H1 (cell line): ENCODE measurements at regions not wholly inside any gene's neighbourhood (a gene's known extent, or its start where the extent isn't known, plus 50 kb on each side); places are given as distances from the start of the nearest gene placed in this dataset.

Source experiments
- CTCF ChIA-PET: fragments of 300-600 bp; sonication (Branson Sonifier 250); formaldehyde crosslinking; loops from one replicate; lab custom pipeline; 2021; ENCODE audit not compliant: partially characterized antibody; lab: Charles Lee
- POLR2A ChIA-PET: fragments of 300-600 bp; sonication (Branson Sonifier 250); formaldehyde crosslinking; loops from one replicate; lab custom pipeline; 2021; ENCODE audit warnings: inconsistent platforms; ENCODE audit not compliant: partially characterized antibody; lab: Charles Lee
- DNase-seq, 2 experiments: peaks; one replicate each; pipeline versions ENCODE4 v3.0.0 to v3.0.0-alpha.2; 2010 to 2022; ENCODE audit warnings: low spot score in 2 of 2, low read depth in 1 of 2, mixed read lengths in 1 of 2
- FAIRE-seq: peaks from 2 replicates; lab custom pipeline; 2011; peaks lifted over from hg19 to GRCh38; lab: Jason Lieb, UNC
- H2AFZ ChIP-seq: 2 replicates; pipeline ENCODE4 v1.8.1; 2012; ENCODE audit warnings: low read length, inconsistent platforms
- H2AK5ac ChIP-seq: 2 replicates; pipeline ENCODE4 v1.6.1; 2013; ENCODE audit warnings: low read depth, low read length
- H2BK120ac ChIP-seq: replicated peaks from 2 replicates; pipeline ENCODE3; 2013; ENCODE audit warnings: low read depth, low read length, inconsistent platforms
- H2BK12ac ChIP-seq: 2 replicates; pipeline ENCODE4 v1.6.1; 2013; ENCODE audit warnings: low read depth, low read length
- H2BK15ac ChIP-seq: 2 replicates; pipeline ENCODE4 v1.6.1; 2013; ENCODE audit warnings: low read length
- H2BK20ac ChIP-seq: 2 replicates; pipeline ENCODE4 v1.6.1; 2013; ENCODE audit warnings: low read length
- H2BK5ac ChIP-seq: 2 replicates; pipeline ENCODE4 v1.6.1; 2013; ENCODE audit warnings: low read depth, low read length
- H3K14ac ChIP-seq: 2 replicates; pipeline ENCODE4 v1.6.1; 2013; ENCODE audit warnings: inconsistent platforms; ENCODE audit not compliant: insufficient read length
- H3K18ac ChIP-seq: 2 replicates; pipeline ENCODE4 v1.6.1; 2013; ENCODE audit warnings: low read length; ENCODE audit errors: extremely low read depth
- H3K23ac ChIP-seq: 2 replicates; pipeline ENCODE4 v1.6.1; 2013; ENCODE audit warnings: inconsistent platforms; ENCODE audit not compliant: insufficient read length
- H3K23me2 ChIP-seq: 2 replicates; pipeline ENCODE4 v1.6.1; 2013; ENCODE audit warnings: low read depth, low read length
- H3K27ac ChIP-seq: 2 replicates; pipeline ENCODE4 v1.6.1; 2011; ENCODE audit warnings: low read depth, low read length, inconsistent platforms
- H3K27me3 ChIP-seq, 4 experiments: replicated peaks in 1 of 4; 1 replicate in 1 of 4; 2 replicates in 3 of 4; pipeline versions ENCODE4 v1.6.1 to v1.8.1; 2011 to 2013; ENCODE audit warnings: low read length in 3 of 4, mild to moderate bottlenecking in 3 of 4, inconsistent platforms in 2 of 4, mixed read lengths in 2 of 4, moderate library complexity in 1 of 4; ENCODE audit not compliant: control insufficient read depth in 3 of 4, insufficient read depth in 3 of 4; ENCODE audit errors: extremely low read depth in 1 of 4
- H3K36me3 ChIP-seq, 4 experiments: 2 replicates each; pipeline versions ENCODE4 v1.6.1 to v1.8.1; 2011 to 2013; ENCODE audit warnings: mild to moderate bottlenecking in 4 of 4, low read length in 3 of 4, moderate library complexity in 2 of 4, control low read depth in 1 of 4, inconsistent platforms in 1 of 4; ENCODE audit not compliant: insufficient read depth in 4 of 4, control insufficient read depth in 2 of 4
- H3K4ac ChIP-seq: replicated peaks from 2 replicates; pipeline ENCODE3; 2013; ENCODE audit warnings: low read length, low read depth, mixed read lengths, inconsistent platforms; ENCODE audit not compliant: insufficient read length
- H3K4me1 ChIP-seq, 4 experiments: replicated peaks in 1 of 4; 1 replicate in 1 of 4; 2 replicates in 3 of 4; pipeline versions ENCODE4 v1.6.1 to v1.8.1; 2011 to 2013; ENCODE audit warnings: low read length in 3 of 4, inconsistent platforms in 2 of 4, mixed read lengths in 1 of 4; ENCODE audit not compliant: insufficient read depth in 4 of 4, control insufficient read depth in 3 of 4
- H3K4me2 ChIP-seq, 2 experiments: 2 replicates each; pipeline versions ENCODE4 v1.6.1 to v1.8.1; 2011 to 2013; ENCODE audit warnings: low read depth in 2 of 2, low read length in 2 of 2, control low read depth in 1 of 2, inconsistent platforms in 1 of 2, mild to moderate bottlenecking in 1 of 2; ENCODE audit not compliant: insufficient read depth in 1 of 2
- H3K4me3 ChIP-seq, 4 experiments: fragments of 200-600, 300-600 bp in 1 of 4; sonication (generic), shearing (Covaris generic), sonication (Bioruptor Twin) in 1 of 4; 2 replicates each; pipeline versions ENCODE4 v1.5.1 to v1.8.1; 2011 to 2016; ENCODE audit warnings: low read length in 4 of 4, low read depth in 3 of 4, control low read depth in 2 of 4, inconsistent platforms in 2 of 4, mild to moderate bottlenecking in 2 of 4, mixed read lengths in 1 of 4, moderate library complexity in 1 of 4; ENCODE audit not compliant: insufficient read depth in 2 of 4; ENCODE audit errors: extremely low read depth in 1 of 4
- H3K56ac ChIP-seq: replicated peaks from 2 replicates; pipeline ENCODE3; 2013; ENCODE audit warnings: low read depth, mild to moderate bottlenecking, mixed read lengths, low read length, inconsistent platforms; ENCODE audit not compliant: insufficient read length
- H3K79me1 ChIP-seq: 2 replicates; pipeline ENCODE4 v1.6.1; 2013; ENCODE audit warnings: low read depth, low read length, control low read depth
- H3K79me2 ChIP-seq, 2 experiments: 2 replicates each; pipeline versions ENCODE4 v1.6.1 to v1.8.1; 2012 to 2013; ENCODE audit warnings: low read length in 2 of 2, mild to moderate bottlenecking in 2 of 2, inconsistent platforms in 1 of 2; ENCODE audit not compliant: insufficient read depth in 2 of 2, control insufficient read depth in 1 of 2
- H3K9ac ChIP-seq, 4 experiments: replicated peaks in 1 of 4; 1 replicate in 1 of 4; 2 replicates in 3 of 4; pipeline versions ENCODE4 v1.6.1 to v1.8.1; 2011 to 2013; ENCODE audit warnings: low read depth in 3 of 4, low read length in 3 of 4, control low read depth in 2 of 4, mild to moderate bottlenecking in 2 of 4, moderate library complexity in 2 of 4, inconsistent platforms in 1 of 4; ENCODE audit errors: extremely low read depth in 1 of 4
- H3K9me3 ChIP-seq, 2 experiments: 2 replicates each; pipeline versions ENCODE4 v1.6.1 to v1.8.1; 2012 to 2013; ENCODE audit warnings: mild to moderate bottlenecking in 2 of 2, moderate library complexity in 2 of 2, control low read depth in 1 of 2, inconsistent platforms in 1 of 2, low read depth in 1 of 2, low read length in 1 of 2, mixed read lengths in 1 of 2; ENCODE audit not compliant: insufficient read depth in 2 of 2
- H4K20me1 ChIP-seq, 2 experiments: replicated peaks in 1 of 2; 2 replicates each; pipeline versions ENCODE3 to v1.8.1; 2011 to 2013; ENCODE audit warnings: inconsistent platforms in 2 of 2, low read length in 2 of 2, mild to moderate bottlenecking in 1 of 2; ENCODE audit not compliant: insufficient read depth in 2 of 2, control insufficient read depth in 1 of 2
- H4K5ac ChIP-seq: 2 replicates; pipeline ENCODE4 v1.6.1; 2013; ENCODE audit warnings: low read length, low read depth, mixed read lengths, inconsistent platforms; ENCODE audit not compliant: insufficient read length
- H4K8ac ChIP-seq: 2 replicates; pipeline ENCODE4 v1.8.0; 2013; ENCODE audit warnings: mild to moderate bottlenecking, moderate library complexity, low read length, inconsistent platforms; ENCODE audit not compliant: insufficient read depth; ENCODE audit errors: extremely low read depth
- H4K91ac ChIP-seq: replicated peaks from 2 replicates; pipeline ENCODE3; 2013; ENCODE audit warnings: low read length, mixed read lengths, inconsistent platforms; ENCODE audit not compliant: insufficient read length
- HDAC2 ChIP-seq, 2 experiments: fragments of 300-600 bp in 1 of 2; sonication (generic) in 1 of 2; IDR thresholded peaks; 2 replicates each; pipeline ENCODE4 v1.6.1; 2011 to 2012; ENCODE audit warnings: low read depth in 2 of 2, low read length in 2 of 2, mild to moderate bottlenecking in 2 of 2, moderate library complexity in 2 of 2, borderline replicate concordance in 1 of 2, inconsistent platforms in 1 of 2
- SIRT6 ChIP-seq: IDR thresholded peaks from one replicate; pipeline ENCODE4 v1.7.1; 2012; ENCODE audit warnings: low read length, inconsistent platforms
- SUZ12 ChIP-seq: fragments of 200-600 bp; sonication (generic); IDR thresholded peaks from 2 replicates; pipeline ENCODE4 v1.6.1; 2012; ENCODE audit warnings: mild to moderate bottlenecking, inconsistent platforms, low read length, moderate library complexity, mixed read lengths
- WGBS, 2 experiments: shearing (Covaris generic) in 1 of 2; methylation state at CpG; one replicate each; pipeline versions ENCODE4 v1.1.6 to v1.1.7; 2013 to 2015; ENCODE audit warnings: low lambda C conversion rate in 2 of 2, mixed read lengths in 2 of 2, inconsistent platforms in 1 of 2, low coverage in 1 of 2, missing lambda C conversion rate in 1 of 2; ENCODE audit not compliant: insufficient replicate concordance in 2 of 2, insufficient coverage in 1 of 2, insufficient read length in 1 of 2; ENCODE audit errors: extremely low coverage in 1 of 2, missing lambda C conversion rate in 1 of 2; 5-methylcytosine and 5-hydroxymethylcytosine counted together
- TF ChIP-seq, protein P1 (sequence below): IDR thresholded peaks from 2 replicates; pipeline ENCODE4 v1.6.1; 2011; ENCODE audit warnings: low read depth, mild to moderate bottlenecking, low read length; ENCODE audit not compliant: insufficient read depth

DNA sequence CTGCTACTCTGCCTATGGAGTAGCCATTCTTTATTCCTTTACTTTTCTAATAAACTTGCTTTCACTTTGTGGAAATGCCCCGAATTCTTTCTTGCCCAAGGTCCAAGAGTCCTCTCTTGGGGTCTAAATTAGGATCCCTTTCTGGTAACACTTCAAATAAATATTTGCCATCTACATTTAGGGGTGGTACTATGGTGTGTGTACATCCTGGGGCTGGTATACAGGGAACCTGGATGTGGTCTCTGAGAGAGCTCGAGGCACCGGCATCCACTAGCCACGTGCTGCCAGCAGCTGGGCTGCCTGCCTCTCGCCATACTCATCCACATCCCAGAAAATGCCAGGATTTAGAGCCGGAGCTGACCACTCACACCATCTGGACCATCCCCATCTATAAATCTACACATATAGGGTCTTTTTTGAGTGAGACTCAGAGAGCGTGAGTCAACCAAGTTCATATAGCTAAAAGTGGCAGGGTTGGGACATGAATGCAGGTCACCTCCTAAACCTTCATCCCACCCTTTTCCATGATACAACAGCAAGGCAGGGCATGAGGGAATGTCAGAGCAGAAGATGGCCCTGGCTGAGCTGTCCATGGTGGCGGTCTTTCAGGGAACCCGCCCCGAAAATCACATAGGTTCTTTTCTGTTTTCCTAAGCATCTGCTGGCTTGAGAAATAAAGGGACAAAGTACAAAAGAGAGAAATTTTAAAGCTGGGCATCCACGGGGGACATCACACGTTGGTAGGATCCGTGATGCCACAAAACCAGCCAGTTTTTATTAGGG lies 76.6 kb upstream of the F3 start:
- WGBS, 2 experiments, result 87% methylated on average over 13 of the region's 13 CpGs; no CpG with 5 or more reads in 1 of the 2 experiments

More for the DNA sequence above, 76.6 kb upstream of the F3 start:
- TF ChIP-seq SIRT6, result no peak
- TF ChIP-seq HDAC2 (IDR thresholded peaks at IDR 0.05; ENCODE audit: borderline replicate concordance in 1 of 2, low read depth in 2 of 2, low read length in 2 of 2), result no peak
- TF ChIP-seq SUZ12, result no peak
- TF ChIP-seq, protein P1, sequence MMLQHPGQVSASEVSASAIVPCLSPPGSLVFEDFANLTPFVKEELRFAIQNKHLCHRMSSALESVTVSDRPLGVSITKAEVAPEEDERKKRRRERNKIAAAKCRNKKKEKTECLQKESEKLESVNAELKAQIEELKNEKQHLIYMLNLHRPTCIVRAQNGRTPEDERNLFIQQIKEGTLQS, result no peak
- Histone ChIP-seq H3K56ac (no peak overlapping the region), H3K27me3 (peaks cover 0 to 7% (median 5%) of the 10 kb centered on the region in 4 experiments; a peak in 6 of 7 replicates), H4K8ac (no peak overlapping the region), H2AFZ (no peak overlapping the region), H2BK20ac (no peak overlapping the region), H3K36me3 (no peaks in the 10 kb centered on the region), H3K23me2 (no peaks in the 10 kb centered on the region), H4K20me1 (no peaks in the 10 kb centered on the region), H3K23ac (no peak overlapping the region), H3K4me2 (no peak overlapping the region), H3K79me1 (no peaks in the 10 kb centered on the region), H3K4me1 (peaks cover 1 to 4% (median 4%) of the 10 kb centered on the region in 4 experiments; a peak in 6 of 7 replicates), H3K27ac (no peak overlapping the region), H3K4me3 (no peak overlapping the region), H3K9me3 (peaks cover 0 to 3% of the 10 kb centered on the region in 2 experiments; a peak in 1 of 4 replicates), H3K18ac (no peak overlapping the region), H4K91ac (no peak overlapping the region), H2BK12ac (no peak overlapping the region), H3K14ac (no peak overlapping the region), H3K9ac (no peak overlapping the region), H3K4ac (no peak overlapping the region), H3K79me2 (no peaks in the 10 kb centered on the region), H4K5ac (no peak overlapping the region), H2AK5ac (no peak overlapping the region), H2BK15ac (no peak overlapping the region), H2BK120ac (no peak overlapping the region), H2BK5ac (no peak overlapping the region)
- ChIA-PET POLR2A (no interaction called here), CTCF (interaction anchor here (0.8 to 1.5 kb wide), 2 partner anchors 18 to 19 kb away, joined by 3 read pairs; no protein-coding TSS in a partner anchor)
- DNase-seq, result no peak
- FAIRE-seq, result no peak
